Upper lobe of right lung (tissue), 1 donor: ENCODE measurements at regions not wholly inside any gene's neighbourhood (a gene's known extent, or its start where the extent isn't known, plus 50 kb on each side); places are given as distances from the start of the nearest gene placed in this dataset.

Experiments
- ATAC-seq: fragments of 200-7000 bp; cut with Tn5 transposase; one replicate; pipeline ENCODE4 v1.9.1; 2020; ENCODE audit warnings: mild to moderate bottlenecking, moderate library complexity
- DNase-seq: peaks from one replicate; pipeline ENCODE4 v3.0.0-alpha.2; 2020
- H3K27ac ChIP-seq: fragments of 200-600 bp; one replicate; pipeline ENCODE4 v1.8.0; 2022
- H3K27me3 ChIP-seq: fragments of 200-600 bp; one replicate; pipeline ENCODE4 v1.8.0; 2022; ENCODE audit warnings: mild to moderate bottlenecking
- H3K36me3 ChIP-seq: fragments of 200-600 bp; one replicate; pipeline ENCODE4 v1.8.0; 2022
- H3K4me1 ChIP-seq: fragments of 200-600 bp; one replicate; pipeline ENCODE4 v1.8.0; 2022
- H3K4me3 ChIP-seq: fragments of 200-600 bp; one replicate; pipeline ENCODE4 v1.8.0; 2022; ENCODE audit warnings: mild to moderate bottlenecking
- H3K9me3 ChIP-seq: fragments of 200-600 bp; one replicate; pipeline ENCODE4 v1.8.0; 2022
- intact Hi-C: fragments of 100-400 bp; cut with DNase I; formaldehyde crosslinking; loops from one replicate; pipeline ENCODE4 v1.11.0; 2022
- TF ChIP-seq, protein P1 (sequence below): fragments of 200-600 bp; IDR thresholded peaks from one replicate; pipeline ENCODE4 v1.8.0; 2022; ENCODE audit warnings: antibody characterized with exemption
- donor health status: DM: no; HTN: yes; CAD: no; lungs with severe emphysema.

GRCh38 chr5:57818397-57818796 lies 335.8 kb upstream of the ACTBL2 start:
- Histone ChIP-seq H3K36me3 (no peaks in the 10 kb centered on the region), H3K4me3 (no peak overlapping the region), H3K27ac (no peak overlapping the region), H3K9me3 (no peaks in the 10 kb centered on the region), H3K27me3 (no peaks in the 10 kb centered on the region), H3K4me1 (peaks cover 6% of the 10 kb centered on the region)
- TF ChIP-seq, protein P1, sequence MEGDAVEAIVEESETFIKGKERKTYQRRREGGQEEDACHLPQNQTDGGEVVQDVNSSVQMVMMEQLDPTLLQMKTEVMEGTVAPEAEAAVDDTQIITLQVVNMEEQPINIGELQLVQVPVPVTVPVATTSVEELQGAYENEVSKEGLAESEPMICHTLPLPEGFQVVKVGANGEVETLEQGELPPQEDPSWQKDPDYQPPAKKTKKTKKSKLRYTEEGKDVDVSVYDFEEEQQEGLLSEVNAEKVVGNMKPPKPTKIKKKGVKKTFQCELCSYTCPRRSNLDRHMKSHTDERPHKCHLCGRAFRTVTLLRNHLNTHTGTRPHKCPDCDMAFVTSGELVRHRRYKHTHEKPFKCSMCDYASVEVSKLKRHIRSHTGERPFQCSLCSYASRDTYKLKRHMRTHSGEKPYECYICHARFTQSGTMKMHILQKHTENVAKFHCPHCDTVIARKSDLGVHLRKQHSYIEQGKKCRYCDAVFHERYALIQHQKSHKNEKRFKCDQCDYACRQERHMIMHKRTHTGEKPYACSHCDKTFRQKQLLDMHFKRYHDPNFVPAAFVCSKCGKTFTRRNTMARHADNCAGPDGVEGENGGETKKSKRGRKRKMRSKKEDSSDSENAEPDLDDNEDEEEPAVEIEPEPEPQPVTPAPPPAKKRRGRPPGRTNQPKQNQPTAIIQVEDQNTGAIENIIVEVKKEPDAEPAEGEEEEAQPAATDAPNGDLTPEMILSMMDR, result no peak
- DNase-seq (no peak), ATAC-seq (no peak)
- intact Hi-C loops, result no loop called here

DNA sequence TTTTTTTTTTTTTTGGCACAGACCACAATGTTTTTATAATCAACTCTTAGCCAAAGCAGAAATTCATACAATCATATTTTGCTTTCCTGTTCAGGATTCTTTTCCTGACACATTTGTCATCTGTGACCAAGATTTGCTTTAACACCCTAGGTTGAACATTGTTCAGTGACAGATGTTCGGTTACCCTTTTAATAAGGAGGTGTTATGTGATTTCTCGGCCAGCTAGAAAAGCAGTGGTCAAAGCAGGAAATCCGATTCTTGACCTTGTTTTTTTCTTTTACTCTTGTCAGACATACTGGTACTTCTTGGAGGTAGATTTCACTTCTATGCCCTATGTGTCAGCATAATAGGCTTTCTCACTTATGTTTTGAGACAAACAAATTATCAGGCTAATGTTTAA lies 335.3 kb upstream of the ACTBL2 start:
- no peaks in the 10 kb centered on the region for H3K27me3 ChIP-seq
- intact Hi-C loops, result no loop called here

GRCh38 chr5:57817001-57817453 lies 334.4 kb upstream of the ACTBL2 start:
- TF ChIP-seq, protein P1, result no peak
- intact Hi-C loops, result no loop called here
- Histone ChIP-seq H3K4me3 (no peak overlapping the region), H3K27me3 (no peaks in the 10 kb centered on the region), H3K36me3 (no peaks in the 10 kb centered on the region), H3K27ac (no peak overlapping the region), H3K9me3 (no peaks in the 10 kb centered on the region), H3K4me1 (peaks cover 6% of the 10 kb centered on the region)
- ATAC-seq (no peak), DNase-seq (no peak)

More for the DNA sequence above, 335.3 kb upstream of the ACTBL2 start:
- Histone ChIP-seq H3K36me3 (no peaks in the 10 kb centered on the region), H3K9me3 (no peaks in the 10 kb centered on the region), H3K4me1 (peaks cover 6% of the 10 kb centered on the region), H3K27ac (no peak overlapping the region), H3K4me3 (no peak overlapping the region)
- TF ChIP-seq, protein P1, result no peak
- no peak for DNase-seq
- no peak for ATAC-seq

DNA sequence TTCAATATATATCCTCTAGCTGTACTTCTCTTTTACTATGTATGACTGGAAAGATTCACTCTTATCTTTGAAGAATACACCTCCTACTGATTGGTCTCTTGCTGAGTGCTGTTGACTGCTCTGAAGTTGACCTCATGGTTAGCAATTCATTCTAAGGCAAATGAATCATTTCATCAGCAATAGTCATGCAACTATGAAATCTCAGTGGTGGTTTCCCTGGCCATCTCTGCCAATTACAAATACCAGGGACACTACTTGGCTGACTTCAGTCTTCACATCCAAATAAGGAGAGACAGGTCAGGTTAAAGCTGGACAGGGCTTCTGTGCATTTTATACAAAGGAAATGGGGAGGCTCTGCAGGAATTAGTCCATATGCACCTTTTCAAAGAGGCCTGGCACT lies 333.5 kb upstream of the ACTBL2 start:
- H3K27ac ChIP-seq, result no peak overlapping the region
- H3K4me1 ChIP-seq, result peaks cover 6% of the 10 kb centered on the region
- no peak for DNase-seq
- intact Hi-C loops, result no loop called here
- H3K36me3 ChIP-seq, result no peaks in the 10 kb centered on the region
- H3K27me3 ChIP-seq, result no peaks in the 10 kb centered on the region
- no peak overlapping the region for H3K4me3 ChIP-seq
- TF ChIP-seq, protein P1, result no peak
- no peak for ATAC-seq
- H3K9me3 ChIP-seq, result no peaks in the 10 kb centered on the region

- intact Hi-C loops, result no loop called here
- H3K36me3 ChIP-seq, result no peaks in the 10 kb centered on the region
- TF ChIP-seq, protein P1, result no peak
- no peaks in the 10 kb centered on the region for H3K27me3 ChIP-seq
- DNase-seq, result no peak
- ATAC-seq, result no peak
- no peak overlapping the region for H3K4me3 ChIP-seq
- H3K4me1 ChIP-seq, result no peaks in the 10 kb centered on the region
- H3K27ac ChIP-seq, result no peak overlapping the region
- no peaks in the 10 kb centered on the region for H3K9me3 ChIP-seq
These were observed 323.1 kb upstream of the ACTBL2 start for GRCh38 chr5:57805732-57806131.

DNA sequence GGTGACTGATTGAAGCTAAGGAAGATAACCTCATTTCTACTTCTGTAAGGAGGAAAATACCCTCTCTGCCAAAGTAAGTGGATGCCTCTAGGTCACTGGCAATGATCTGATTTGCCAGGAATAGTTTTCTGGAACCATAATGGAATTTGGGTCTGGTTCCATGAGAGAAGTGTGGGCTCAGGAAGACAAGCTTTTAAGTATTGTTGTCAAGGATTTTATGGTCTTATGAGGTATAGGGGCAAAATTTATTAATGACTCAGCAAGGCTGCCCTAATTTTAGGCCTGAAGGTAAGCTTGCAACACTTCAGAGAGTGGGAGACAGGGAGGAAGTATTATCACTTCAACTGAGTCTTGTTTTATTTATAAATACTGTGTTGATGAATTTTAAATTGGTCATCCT lies 322.6 kb upstream of the ACTBL2 start:
- intact Hi-C loops, result no loop called here
- Histone ChIP-seq H3K9me3 (no peaks in the 10 kb centered on the region), H3K4me1 (no peaks in the 10 kb centered on the region), H3K27me3 (no peaks in the 10 kb centered on the region), H3K36me3 (no peaks in the 10 kb centered on the region), H3K27ac (no peak overlapping the region), H3K4me3 (no peak overlapping the region)
- ATAC-seq, result no peak
- DNase-seq, result no peak
- TF ChIP-seq, protein P1, result no peak
